Fibroblast of lung (primary cell): ENCODE measurements at regions not wholly inside any gene's neighbourhood (a gene's known extent, or its start where the extent isn't known, plus 50 kb on each side); places are given as distances from the start of the nearest gene placed in this dataset.

Experiments
- DNase-seq, 2 donors: peaks; one replicate each; pipeline versions ENCODE4 v3.0.0 to v3.0.0-alpha.2; 2010; ENCODE audit warnings: low read depth in 2 of 2
- H2AFZ ChIP-seq: 2 replicates; pipeline ENCODE4 v1.5.1; 2012; ENCODE audit warnings: low read length, control low read depth, inconsistent platforms
- H3K27ac ChIP-seq: 2 replicates; pipeline ENCODE4 v1.5.1; 2011; ENCODE audit warnings: low read length, control low read depth; ENCODE audit not compliant: insufficient read depth
- H3K27me3 ChIP-seq: 2 replicates; pipeline ENCODE4 v1.5.1; 2011; ENCODE audit warnings: mild to moderate bottlenecking, low read length; ENCODE audit not compliant: control insufficient read depth, insufficient read depth
- H3K36me3 ChIP-seq: 2 replicates; pipeline ENCODE4 v1.5.1; 2011; ENCODE audit warnings: low read length; ENCODE audit not compliant: control insufficient read depth, insufficient read depth
- H3K4me1 ChIP-seq: 2 replicates; pipeline ENCODE4 v1.5.1; 2011; ENCODE audit warnings: low read length; ENCODE audit not compliant: control insufficient read depth, insufficient read depth; ENCODE audit errors: extremely low read depth
- H3K4me2 ChIP-seq: 2 replicates; pipeline ENCODE4 v1.5.1; 2011; ENCODE audit warnings: low read length, control low read depth; ENCODE audit not compliant: insufficient read depth; ENCODE audit errors: extremely low read depth
- H3K4me3 ChIP-seq, 4 experiments: fragments of 200-600 bp in 1 of 4; sonication (generic) in 1 of 4; replicated peaks in 1 of 4; 2 replicates each; pipeline ENCODE4 v1.5.1; 2011 to 2016; ENCODE audit warnings: low read length in 4 of 4, low read depth in 3 of 4, mild to moderate bottlenecking in 3 of 4, control low read depth in 2 of 4, inconsistent platforms in 1 of 4, mixed read lengths in 1 of 4; ENCODE audit not compliant: insufficient read depth in 1 of 4; ENCODE audit errors: control extremely low read depth in 1 of 4
- H3K79me2 ChIP-seq: 2 replicates; pipeline ENCODE4 v1.5.1; 2012; ENCODE audit warnings: mild to moderate bottlenecking, low read length, inconsistent platforms; ENCODE audit not compliant: control insufficient read depth, insufficient read depth
- H3K9ac ChIP-seq: 2 replicates; pipeline ENCODE4 v1.5.1; 2011; ENCODE audit warnings: mild to moderate bottlenecking, low read length, control low read depth; ENCODE audit not compliant: insufficient read depth
- H3K9me3 ChIP-seq: 2 replicates; pipeline ENCODE4 v1.5.1; 2012; ENCODE audit warnings: low read depth, low read length; ENCODE audit not compliant: control insufficient read depth, insufficient read depth
- H4K20me1 ChIP-seq: 2 replicates; pipeline ENCODE4 v1.5.1; 2011; ENCODE audit warnings: low read length; ENCODE audit not compliant: control insufficient read depth, insufficient read depth; ENCODE audit errors: extremely low read depth
- CTCF ChIP-seq, 2 donors: IDR thresholded peaks in 1 of 2; conservative IDR thresholded peaks in 1 of 2; 1 replicate in 1 of 2; 2 replicates in 1 of 2; pipeline ENCODE4 v1.5.1; 2011 to 2012; ENCODE audit warnings: low read length in 2 of 2, control low read depth in 1 of 2, inconsistent platforms in 1 of 2, low read depth in 1 of 2, mild to moderate bottlenecking in 1 of 2
- EZH2 ChIP-seq: IDR thresholded peaks from 2 replicates; pipeline ENCODE4 v1.5.1; 2012; ENCODE audit warnings: low read length, control low read depth, mild to moderate bottlenecking; ENCODE audit errors: missing control alignments

GRCh38 chr1:222347627-222348026 is 200.3 kb downstream of the HHIPL2 start:
- no peaks in the 10 kb centered on the region for H3K4me1 ChIP-seq
- DNase-seq, result no peak
- no peaks in the 10 kb centered on the region for H3K27me3 ChIP-seq
- no peaks in the 10 kb centered on the region for H3K9me3 ChIP-seq
- no peaks in the 10 kb centered on the region for H3K36me3 ChIP-seq
- H2AFZ ChIP-seq, result no peak overlapping the region
- H3K27ac ChIP-seq, result no peak overlapping the region
- H3K4me2 ChIP-seq, result no peak overlapping the region
- H4K20me1 ChIP-seq, result no peaks in the 10 kb centered on the region
- H3K4me3 ChIP-seq, result no peak overlapping the region
- TF ChIP-seq EZH2 (no peak), CTCF (conservative IDR thresholded peaks at IDR 0.05 in 1 of 2, IDR thresholded peaks at IDR 0.05 in 1 of 2; ENCODE audit: low read depth in 1 of 2, low read length in 2 of 2) (no peak)
- H3K79me2 ChIP-seq, result no peaks in the 10 kb centered on the region
- H3K9ac ChIP-seq, result no peak overlapping the region

- no peaks in the 10 kb centered on the region for H3K9me3 ChIP-seq
- H3K4me1 ChIP-seq, result no peaks in the 10 kb centered on the region
- no peaks in the 10 kb centered on the region for H4K20me1 ChIP-seq
- H3K4me3 ChIP-seq, result no peak overlapping the region
- H3K79me2 ChIP-seq, result no peaks in the 10 kb centered on the region
- no peak for TF ChIP-seq CTCF (conservative IDR thresholded peaks at IDR 0.05 in 1 of 2, IDR thresholded peaks at IDR 0.05 in 1 of 2; ENCODE audit: low read depth in 1 of 2, low read length in 2 of 2)
- TF ChIP-seq EZH2, result no peak
- no peak for DNase-seq
- no peak overlapping the region for H3K9ac ChIP-seq
- no peak overlapping the region for H2AFZ ChIP-seq
- H3K36me3 ChIP-seq, result no peaks in the 10 kb centered on the region
- no peak overlapping the region for H3K27ac ChIP-seq
- no peaks in the 10 kb centered on the region for H3K27me3 ChIP-seq
- no peak overlapping the region for H3K4me2 ChIP-seq
Observed at GRCh38 chr1:222346955-222347354, 200.9 kb downstream of the HHIPL2 start.

- no peak overlapping the region for H3K9ac ChIP-seq
- H3K27ac ChIP-seq, result no peak overlapping the region
- DNase-seq, result peak in 1 of 2 donors; percentile 51
- no peaks in the 10 kb centered on the region for H3K4me1 ChIP-seq
- TF ChIP-seq CTCF (conservative IDR thresholded peaks at IDR 0.05 in 1 of 2, IDR thresholded peaks at IDR 0.05 in 1 of 2; ENCODE audit: low read depth in 1 of 2, low read length in 2 of 2) (no peak), EZH2 (no peak)
- no peak overlapping the region for H3K4me2 ChIP-seq
- H3K79me2 ChIP-seq, result no peaks in the 10 kb centered on the region
- H3K9me3 ChIP-seq, result no peaks in the 10 kb centered on the region
- H3K4me3 ChIP-seq, result no peak overlapping the region
- H2AFZ ChIP-seq, result no peak overlapping the region
- H3K27me3 ChIP-seq, result no peaks in the 10 kb centered on the region
- H3K36me3 ChIP-seq, result no peaks in the 10 kb centered on the region
- no peaks in the 10 kb centered on the region for H4K20me1 ChIP-seq
Observed at GRCh38 chr1:222339376-222339947, 208.4 kb downstream of the HHIPL2 start.
